ENCODE measurements at regions not wholly inside any gene's neighbourhood (a gene's known extent, or its start where the extent isn't known, plus 50 kb on each side); places are given as distances from the start of the nearest gene placed in this dataset.

DNA sequence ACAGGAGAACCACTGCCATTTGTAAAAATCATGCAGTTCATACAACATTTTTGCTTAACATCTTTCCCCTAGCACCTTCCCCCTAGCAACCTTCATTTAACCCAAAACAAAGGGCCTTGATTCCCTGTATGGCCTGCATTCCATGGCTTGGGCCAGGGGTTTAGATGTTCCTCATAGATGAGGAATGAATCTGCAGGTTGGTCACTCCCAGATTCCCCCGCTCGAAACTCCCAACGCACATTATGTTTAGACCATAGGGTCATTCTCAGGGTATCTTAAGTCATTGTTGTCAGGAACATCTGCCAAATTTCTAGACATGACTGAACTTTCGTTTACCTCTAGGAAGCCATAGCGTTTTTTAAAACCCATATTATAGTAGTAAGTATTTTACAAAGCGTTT, 282.2 kb upstream of the VLDLR start:
- H3K4me1 Mint-ChIP-seq, result no peaks in the 10 kb centered on the region
- no peak overlapping the region for H3K27ac Mint-ChIP-seq
- CTCF ChIA-PET, result no interaction called here
- H3K4me3 Mint-ChIP-seq, result no peak overlapping the region
- peaks cover 4% of the 10 kb centered on the region for H3K27me3 Mint-ChIP-seq
- ATAC-seq, result no peak
- no peaks in the 10 kb centered on the region for H3K9me3 Mint-ChIP-seq (ENCODE audit: low read depth)
- H3K36me3 Mint-ChIP-seq, result no peaks in the 10 kb centered on the region
- DNase-seq, result no peak

- Mint-ChIP-seq H3K4me1 (no peaks in the 10 kb centered on the region), H3K27ac (no peak overlapping the region), H3K9me3 (ENCODE audit: low read depth) (no peaks in the 10 kb centered on the region), H3K4me3 (no peak overlapping the region), H3K36me3 (no peaks in the 10 kb centered on the region), H3K27me3 (peaks cover 4% of the 10 kb centered on the region)
- DNase-seq (no peak), ATAC-seq (no peak)
- CTCF ChIA-PET, result no interaction called here
These were observed 281.4 kb upstream of the VLDLR start for GRCh38 chr9:2340046-2340760.

DNA sequence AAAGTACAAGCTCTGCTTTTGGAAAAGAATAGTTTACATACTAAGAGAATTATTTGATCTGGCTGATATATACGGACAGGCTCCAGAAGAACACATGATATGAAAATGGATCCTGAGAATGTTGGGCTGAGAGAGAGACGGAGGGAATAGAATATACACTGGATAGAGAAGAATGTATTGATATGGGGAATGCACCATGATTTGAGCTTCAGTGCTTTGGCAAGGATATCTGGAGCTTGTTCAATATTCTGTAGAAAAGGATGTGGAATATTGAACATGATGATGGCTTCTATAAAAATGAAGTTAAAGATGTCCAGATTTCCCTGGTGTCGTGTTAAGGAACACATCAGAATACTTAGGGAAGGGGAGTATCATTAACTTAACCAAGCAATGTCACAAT, 280.5 kb upstream of the VLDLR start:
- DNase-seq (no peak), ATAC-seq (no peak)
- Mint-ChIP-seq H3K9me3 (ENCODE audit: low read depth) (no peaks in the 10 kb centered on the region), H3K27ac (no peak overlapping the region), H3K27me3 (peaks cover 4% of the 10 kb centered on the region), H3K4me1 (no peaks in the 10 kb centered on the region), H3K36me3 (no peaks in the 10 kb centered on the region), H3K4me3 (no peak overlapping the region)
- CTCF ChIA-PET, result no interaction called here

DNA sequence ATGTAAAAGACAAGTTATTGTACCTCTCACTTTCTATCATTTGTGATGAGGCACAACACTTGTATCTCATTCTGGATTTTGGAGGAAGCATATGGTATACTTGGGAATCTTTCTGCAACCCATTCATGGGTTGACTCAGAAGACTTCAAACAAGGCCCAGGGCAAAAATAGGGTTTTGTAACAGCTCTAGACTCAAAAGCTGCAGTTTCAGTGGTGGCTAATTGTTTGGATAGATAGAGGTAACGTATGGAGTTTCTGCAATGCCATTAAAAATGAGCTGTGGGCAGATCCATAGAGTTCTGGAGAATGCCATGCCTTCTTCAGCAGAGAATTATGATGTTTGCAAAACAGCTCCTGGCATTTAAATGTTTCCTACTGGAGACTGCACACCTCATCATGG, 279.6 kb upstream of the VLDLR start:
- no peaks in the 10 kb centered on the region for H3K9me3 Mint-ChIP-seq (ENCODE audit: low read depth)
- no peaks in the 10 kb centered on the region for H3K36me3 Mint-ChIP-seq
- CTCF ChIA-PET, result no interaction called here
- DNase-seq, result no peak
- ATAC-seq, result no peak
- no peak overlapping the region for H3K27ac Mint-ChIP-seq
- H3K4me3 Mint-ChIP-seq, result no peak overlapping the region
- no peaks in the 10 kb centered on the region for H3K4me1 Mint-ChIP-seq
- no peaks in the 10 kb centered on the region for H3K27me3 Mint-ChIP-seq

GRCh38 chr9:2343756-2344155, 277.8 kb upstream of the VLDLR start:
- no peak for ATAC-seq
- no peak overlapping the region for H3K27ac Mint-ChIP-seq
- CTCF ChIA-PET, result no interaction called here
- H3K4me1 Mint-ChIP-seq, result no peaks in the 10 kb centered on the region
- no peaks in the 10 kb centered on the region for H3K27me3 Mint-ChIP-seq
- no peak for DNase-seq
- H3K9me3 Mint-ChIP-seq (ENCODE audit: low read depth), result no peaks in the 10 kb centered on the region
- peaks cover 1% of the 10 kb centered on the region for H3K36me3 Mint-ChIP-seq
- H3K4me3 Mint-ChIP-seq, result no peak overlapping the region

GRCh38 chr9:2344436-2344835, 277.2 kb upstream of the VLDLR start:
- Mint-ChIP-seq H3K36me3 (peaks cover 1% of the 10 kb centered on the region), H3K4me1 (no peaks in the 10 kb centered on the region), H3K9me3 (ENCODE audit: low read depth) (no peaks in the 10 kb centered on the region), H3K27me3 (no peaks in the 10 kb centered on the region), H3K4me3 (no peak overlapping the region), H3K27ac (no peak overlapping the region)
- no peak for ATAC-seq
- CTCF ChIA-PET, result no interaction called here
- no peak for DNase-seq

DNA sequence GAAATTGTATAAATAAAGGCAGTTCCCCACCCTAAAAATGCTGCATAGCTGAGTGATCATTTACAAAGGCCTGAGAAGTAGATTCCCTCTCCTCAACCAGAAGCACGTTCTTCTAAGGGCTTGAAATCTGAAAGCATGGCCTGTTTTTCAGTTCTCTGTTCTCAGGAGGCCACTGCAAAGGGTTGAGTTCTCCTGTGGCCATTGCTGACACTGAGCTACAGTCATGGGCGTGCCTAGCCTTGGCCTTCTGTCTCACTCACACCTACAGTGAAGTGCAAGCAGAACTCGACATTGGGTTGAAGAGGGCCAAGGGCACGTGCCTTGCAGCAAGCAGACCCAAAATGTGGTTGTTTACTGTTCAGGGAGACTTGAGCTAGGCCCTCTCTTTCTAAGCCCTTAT, 276.6 kb upstream of the VLDLR start:
- H3K36me3 Mint-ChIP-seq, result peaks cover 1% of the 10 kb centered on the region
- no peak overlapping the region for H3K4me3 Mint-ChIP-seq
- no peaks in the 10 kb centered on the region for H3K4me1 Mint-ChIP-seq
- CTCF ChIA-PET, result no interaction called here
- H3K27me3 Mint-ChIP-seq, result no peaks in the 10 kb centered on the region
- no peak for ATAC-seq
- no peaks in the 10 kb centered on the region for H3K9me3 Mint-ChIP-seq (ENCODE audit: low read depth)
- no peak for DNase-seq
- H3K27ac Mint-ChIP-seq, result no peak overlapping the region

DNA sequence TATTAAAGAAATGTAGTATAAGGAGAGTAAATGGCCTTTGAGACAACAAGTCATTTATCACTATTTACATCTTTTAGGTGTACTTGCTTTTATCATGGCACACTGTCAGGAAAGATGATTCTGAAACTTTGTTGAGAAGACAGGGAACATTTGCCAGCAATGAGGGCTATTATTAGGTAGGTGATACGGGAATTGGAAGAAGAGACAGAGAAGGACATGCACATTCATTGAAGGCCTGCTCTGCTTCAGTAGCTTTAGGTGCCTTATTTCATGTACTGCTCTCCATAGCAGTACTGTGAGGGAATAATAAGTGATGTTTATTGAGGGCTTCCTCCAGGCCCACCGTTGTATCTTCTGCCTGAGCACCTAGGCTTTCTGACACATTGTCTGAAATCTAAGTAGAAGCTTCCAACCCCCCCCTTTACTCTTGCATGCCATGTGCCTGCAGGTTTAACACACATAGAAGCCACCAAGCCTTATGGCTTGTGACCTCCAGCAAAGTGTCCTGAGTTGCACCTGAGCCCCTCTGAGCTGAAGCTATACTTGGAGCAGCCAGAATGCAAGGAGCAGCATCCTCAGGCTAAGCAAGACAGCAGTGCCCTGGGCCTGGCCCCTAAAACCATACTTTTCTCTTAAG, 275.2 kb upstream of the VLDLR start:
- CTCF ChIA-PET, result no interaction called here
- peaks cover 1% of the 10 kb centered on the region for H3K36me3 Mint-ChIP-seq
- H3K4me3 Mint-ChIP-seq, result no peak overlapping the region
- H3K27ac Mint-ChIP-seq, result no peak overlapping the region
- ATAC-seq (no peak), DNase-seq (no peak)
- no peaks in the 10 kb centered on the region for H3K4me1 Mint-ChIP-seq
- H3K27me3 Mint-ChIP-seq, result no peaks in the 10 kb centered on the region
- no peaks in the 10 kb centered on the region for H3K9me3 Mint-ChIP-seq (ENCODE audit: low read depth)

GRCh38 chr9:2351324-2351723, 270.3 kb upstream of the VLDLR start:
- Mint-ChIP-seq H3K27ac (no peak overlapping the region), H3K27me3 (no peaks in the 10 kb centered on the region), H3K36me3 (peaks cover 1% of the 10 kb centered on the region), H3K4me3 (no peak overlapping the region), H3K9me3 (ENCODE audit: low read depth) (no peaks in the 10 kb centered on the region), H3K4me1 (no peaks in the 10 kb centered on the region)
- no peak for ATAC-seq
- CTCF ChIA-PET, result no interaction called here
- no peak for DNase-seq

DNA sequence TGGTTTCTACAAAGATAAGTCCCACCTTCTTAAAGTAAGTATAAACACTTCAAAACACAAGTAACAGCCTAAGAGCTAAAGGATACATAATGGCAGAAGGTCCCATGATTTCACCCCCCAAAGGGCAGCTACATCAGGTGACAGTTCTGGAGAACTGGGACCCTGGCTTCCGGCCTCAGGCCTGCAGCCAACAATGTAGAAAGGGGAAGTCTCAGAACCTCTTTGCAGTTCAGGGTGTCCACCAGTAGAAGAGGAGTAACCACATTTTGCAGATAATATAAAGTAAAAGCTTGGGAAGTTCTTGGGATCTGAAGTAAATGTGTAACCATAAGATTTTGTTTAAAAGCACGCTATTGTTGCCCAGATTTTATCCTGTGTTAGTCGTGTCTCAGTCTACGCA, 267.4 kb upstream of the VLDLR start:
- Mint-ChIP-seq H3K4me1 (no peaks in the 10 kb centered on the region), H3K9me3 (ENCODE audit: low read depth) (no peaks in the 10 kb centered on the region), H3K4me3 (no peak overlapping the region), H3K27me3 (no peaks in the 10 kb centered on the region), H3K36me3 (no peaks in the 10 kb centered on the region), H3K27ac (no peak overlapping the region)
- no peak for DNase-seq
- ATAC-seq, result no peak
- CTCF ChIA-PET, result no interaction called here

- no peaks in the 10 kb centered on the region for H3K27me3 Mint-ChIP-seq
- no peaks in the 10 kb centered on the region for H3K4me1 Mint-ChIP-seq
- no peaks in the 10 kb centered on the region for H3K9me3 Mint-ChIP-seq (ENCODE audit: low read depth)
- H3K27ac Mint-ChIP-seq, result no peak overlapping the region
- DNase-seq, result no peak
- no peak overlapping the region for H3K4me3 Mint-ChIP-seq
- no peaks in the 10 kb centered on the region for H3K36me3 Mint-ChIP-seq
- CTCF ChIA-PET, result no interaction called here
- no peak for ATAC-seq
These were observed 266.5 kb upstream of the VLDLR start for GRCh38 chr9:2354856-2355696.

- CTCF ChIA-PET, result no interaction called here
- DNase-seq, result no peak
- Mint-ChIP-seq H3K27me3 (no peaks in the 10 kb centered on the region), H3K36me3 (no peaks in the 10 kb centered on the region), H3K4me3 (no peak overlapping the region), H3K9me3 (ENCODE audit: low read depth) (no peaks in the 10 kb centered on the region), H3K27ac (no peak overlapping the region), H3K4me1 (no peaks in the 10 kb centered on the region)
- ATAC-seq, result no peak
These were observed 265.9 kb upstream of the VLDLR start for GRCh38 chr9:2355697-2355983.

GRCh38 chr9:2356041-2356790, 265.4 kb upstream of the VLDLR start:
- CTCF ChIA-PET, result no interaction called here
- H3K4me3 Mint-ChIP-seq, result no peak overlapping the region
- DNase-seq, result no peak
- no peak for ATAC-seq
- no peak overlapping the region for H3K27ac Mint-ChIP-seq
- no peaks in the 10 kb centered on the region for H3K9me3 Mint-ChIP-seq (ENCODE audit: low read depth)
- H3K4me1 Mint-ChIP-seq, result no peaks in the 10 kb centered on the region
- H3K27me3 Mint-ChIP-seq, result no peaks in the 10 kb centered on the region
- no peaks in the 10 kb centered on the region for H3K36me3 Mint-ChIP-seq

Measured in activated CD8-positive, alpha-beta memory T cell treated with anti-CD3 and anti-CD28 coated beads, Interleukin-2, amount 10 ng/mL, durations not matched to agents 7 days and 5 days (primary cell).